HG03060 (cell line): ENCODE measurements at regions not wholly inside any gene's neighbourhood (a gene's known extent, or its start where the extent isn't known, plus 50 kb on each side); places are given as distances from the start of the nearest gene placed in this dataset.

Experiments
- ATAC-seq: cut with Tn5 transposase; IDR thresholded peaks from one replicate; pipeline ENCODE4 v1.9.1; 2021; ENCODE audit warnings: low read depth, moderate number of reproducible peaks; ENCODE audit not compliant: unreplicated experiment

DNA sequence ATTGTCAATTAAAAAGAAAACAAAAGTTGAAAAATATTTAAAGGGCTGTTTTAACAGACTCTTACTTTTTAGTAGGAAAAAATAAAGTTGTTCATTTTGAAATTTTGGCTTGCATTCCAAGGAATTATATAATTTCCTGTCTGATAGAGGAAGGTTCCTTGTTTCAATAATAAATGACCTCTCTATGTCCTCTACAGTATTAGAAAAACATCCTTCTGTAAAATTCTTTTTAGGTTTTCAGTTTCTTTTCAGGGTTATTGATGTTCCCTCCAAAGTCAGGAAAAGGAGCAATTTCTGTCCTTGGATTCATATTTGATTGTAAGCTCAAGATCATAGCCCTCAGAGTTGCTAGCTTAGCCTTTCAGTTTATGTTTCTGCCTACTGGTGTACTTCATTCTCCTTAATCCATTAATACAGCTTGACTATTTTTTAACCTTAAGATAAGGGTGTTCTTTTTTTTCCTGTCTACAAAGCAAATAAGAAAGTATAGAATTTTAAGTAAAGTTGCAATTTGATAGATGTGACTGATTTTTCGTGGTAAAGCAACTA, 125.2 kb upstream of the COL3A1 start:
- no peak for ATAC-seq

DNA sequence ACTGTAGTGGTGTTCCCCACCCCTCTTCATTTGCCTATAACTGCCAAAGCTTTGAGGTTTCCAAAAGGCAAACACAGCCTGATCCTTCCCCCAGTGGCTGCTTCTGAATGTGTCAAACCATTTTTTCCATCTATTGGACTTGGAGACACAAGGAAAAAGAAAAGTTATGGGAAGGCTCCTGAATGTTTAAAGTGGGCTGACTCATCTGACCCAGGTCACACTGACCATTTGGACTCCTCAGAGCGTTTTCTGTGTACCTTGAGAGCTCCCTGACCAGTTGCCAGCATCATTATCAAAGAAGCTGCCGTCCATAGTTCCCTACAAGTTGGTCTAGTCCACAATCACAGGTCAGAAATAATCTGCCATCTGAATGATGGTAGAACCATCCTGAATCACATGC, 123.4 kb upstream of the COL3A1 start:
- ATAC-seq = no peak

DNA sequence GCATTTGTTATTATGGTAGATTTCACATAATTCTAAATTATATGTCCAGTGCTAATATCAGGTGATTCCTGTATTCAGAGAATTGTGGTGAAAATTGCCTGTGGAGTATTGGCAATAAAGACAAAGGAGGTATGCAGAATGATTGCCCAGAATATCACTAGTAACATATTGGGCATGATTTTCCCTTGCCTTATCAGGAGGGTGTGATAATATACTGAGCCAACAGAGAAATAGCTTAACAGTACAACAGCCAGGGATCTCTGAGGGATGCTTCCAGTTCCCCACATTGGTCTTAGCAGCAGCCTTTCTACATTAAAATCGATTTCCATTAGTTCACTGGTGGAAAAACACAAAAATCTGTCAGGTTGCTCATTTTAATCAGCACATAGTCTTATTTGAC, 122.9 kb upstream of the COL3A1 start:
- ATAC-seq = no peak

DNA sequence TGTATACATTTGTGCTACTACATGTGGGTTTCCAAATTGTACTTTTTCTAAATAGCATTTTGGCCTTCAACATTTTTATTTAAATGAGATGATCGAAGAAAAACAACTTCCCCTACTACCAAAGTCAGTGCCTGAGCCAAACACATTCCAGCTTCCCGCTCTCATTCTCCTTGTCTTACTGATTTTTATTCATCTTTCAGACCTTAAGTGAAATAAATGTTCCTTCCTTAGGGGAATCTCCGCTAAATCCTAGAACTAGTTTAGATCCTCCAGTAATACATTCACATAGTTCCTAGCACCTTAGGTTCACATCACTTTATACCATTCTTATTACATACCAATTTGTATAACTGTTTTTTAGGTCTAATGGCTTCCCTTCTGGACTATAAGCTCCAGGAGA, 122.3 kb upstream of the COL3A1 start:
- no peak for ATAC-seq

- no peak for ATAC-seq
Measured at GRCh38 chr2:188852772-188853171, 121.4 kb upstream of the COL3A1 start.

DNA sequence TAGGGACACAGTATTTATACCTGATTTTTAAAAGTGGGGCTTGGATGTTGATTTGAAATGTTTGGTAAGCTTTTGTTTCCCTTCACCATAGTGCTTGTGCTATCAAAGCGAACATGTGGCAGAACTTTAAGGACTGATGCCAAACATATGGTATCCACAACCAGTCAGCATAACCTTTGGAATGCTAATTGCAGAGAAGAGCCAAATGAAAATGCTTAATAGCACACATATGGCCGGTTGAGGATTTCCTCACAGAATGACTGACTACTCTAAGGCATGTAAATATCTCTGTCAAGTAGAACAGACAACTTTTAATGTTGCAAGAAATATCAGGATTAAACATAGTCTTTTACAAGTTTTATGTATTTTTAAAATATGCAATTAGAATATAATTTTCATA, 120.9 kb upstream of the COL3A1 start:
- no peak for ATAC-seq

DNA sequence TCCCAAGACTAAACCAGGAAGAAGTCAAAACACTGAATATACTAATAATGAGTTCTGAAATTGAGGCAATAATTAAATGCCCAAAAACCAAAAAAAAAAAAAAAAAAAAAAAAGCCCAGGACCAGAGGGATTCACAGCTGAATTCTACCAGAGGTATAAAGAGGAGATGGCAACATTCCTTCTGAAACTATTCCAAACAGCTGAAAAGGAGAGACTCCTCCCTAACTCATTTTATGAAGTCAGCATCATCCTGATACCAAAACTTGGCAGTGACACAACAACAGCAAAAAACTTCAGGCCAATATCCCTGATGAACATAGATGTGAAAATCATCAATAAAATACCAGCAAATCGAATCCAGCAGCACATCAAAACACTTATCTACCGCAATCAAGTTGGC, 108.5 kb upstream of the COL3A1 start:
- no peak for ATAC-seq

DNA sequence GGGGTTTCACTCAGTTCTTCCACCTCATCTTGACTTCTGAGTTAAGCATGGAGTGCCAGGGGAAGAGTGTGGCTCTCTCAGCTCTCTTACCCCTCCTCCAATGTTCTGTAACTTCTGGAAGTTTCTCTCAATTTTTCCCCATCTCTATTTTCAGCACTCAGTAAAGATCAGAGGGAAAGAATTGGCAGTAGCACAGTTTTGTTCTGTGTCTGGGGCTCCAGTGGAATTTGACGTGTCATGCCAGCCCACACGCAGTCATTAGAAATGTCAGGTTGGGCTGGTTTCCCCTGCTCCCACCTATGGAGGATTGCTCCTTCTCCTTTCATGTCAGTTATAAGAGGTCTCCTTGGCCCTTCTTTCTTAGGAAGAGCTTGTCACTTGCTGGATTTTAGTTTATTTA, 104.6 kb upstream of the COL3A1 start:
- no peak for ATAC-seq

- no peak for ATAC-seq
Measured at GRCh38 chr2:188870289-188870688, 103.9 kb upstream of the COL3A1 start.

GRCh38 chr2:188875104-188875503, 99.1 kb upstream of the COL3A1 start:
- ATAC-seq = no peak

DNA sequence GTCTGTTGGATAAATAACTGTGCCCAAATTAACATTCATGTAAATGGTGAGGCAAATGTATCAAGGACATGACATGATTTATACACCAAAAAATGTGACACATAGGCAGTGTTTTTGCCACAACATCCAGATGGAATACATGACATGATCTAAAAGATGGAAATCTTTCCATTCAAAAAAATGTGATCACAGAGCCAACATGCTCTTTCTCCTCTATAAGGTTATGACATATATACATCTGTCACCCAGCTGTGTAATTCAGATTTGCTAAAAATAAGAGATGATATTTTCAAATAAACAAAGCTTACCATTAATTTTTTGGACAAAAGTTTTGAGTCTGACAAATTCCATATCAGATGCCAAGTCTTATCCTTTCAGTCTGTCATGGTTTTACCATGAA, 95.5 kb upstream of the COL3A1 start:
- ATAC-seq = no peak

DNA sequence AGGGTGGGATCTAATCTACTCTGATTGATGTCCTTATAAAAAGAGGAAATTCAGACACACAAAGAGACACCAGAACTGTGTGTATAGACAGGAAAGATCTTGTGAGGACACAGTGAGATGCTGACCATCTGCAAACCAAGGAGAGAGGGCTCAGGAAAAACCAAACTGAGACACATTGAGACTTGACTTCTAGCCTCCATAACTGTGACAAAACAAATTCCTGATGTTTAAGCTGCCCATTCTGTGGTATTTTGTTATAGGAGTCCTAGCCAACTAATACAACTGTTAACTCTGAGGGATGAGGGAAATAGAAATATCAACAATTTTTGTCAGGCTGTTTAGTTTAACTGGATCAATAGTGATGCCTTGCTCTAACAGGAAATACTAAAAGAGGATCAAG, 93.4 kb upstream of the COL3A1 start:
- no peak for ATAC-seq

DNA sequence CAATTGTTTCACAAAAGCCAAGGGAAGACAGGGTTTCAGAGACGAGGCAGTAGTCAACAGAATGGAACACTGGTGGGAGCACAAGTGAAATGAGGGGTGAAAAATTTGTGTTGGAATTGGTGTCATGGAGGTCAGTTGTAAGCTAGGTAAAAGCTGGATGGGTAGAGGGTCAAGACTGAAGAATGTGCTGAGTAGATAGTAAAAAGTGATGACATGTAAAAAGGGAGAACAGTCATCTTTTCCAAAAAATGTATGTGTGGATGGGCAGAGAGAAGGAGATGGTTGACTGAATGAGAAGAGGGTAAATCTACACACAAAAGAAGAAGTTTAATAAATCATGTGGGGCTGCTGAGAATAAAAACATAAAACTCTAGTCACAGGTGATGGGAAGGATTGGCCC, 92.7 kb upstream of the COL3A1 start:
- no peak for ATAC-seq

GRCh38 chr2:188884046-188884445, 90.1 kb upstream of the COL3A1 start:
- no peak for ATAC-seq

DNA sequence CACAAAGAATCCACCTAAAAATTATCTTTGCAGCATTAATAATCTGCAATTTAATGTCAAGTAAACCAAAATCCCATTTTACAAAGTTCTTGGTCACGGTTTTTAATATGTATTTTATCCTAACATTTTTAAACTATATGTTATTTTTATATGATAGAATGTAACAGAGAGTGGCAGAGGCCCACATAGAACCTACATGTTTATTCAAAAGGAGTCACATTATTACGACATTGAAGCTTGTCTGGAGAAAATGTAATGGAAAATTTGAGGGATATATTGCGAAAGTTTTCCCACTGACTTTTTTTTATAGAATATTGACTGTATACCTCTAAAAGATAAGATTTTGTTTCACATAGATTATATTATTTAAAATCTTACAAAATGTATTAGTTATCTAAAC, 89.7 kb upstream of the COL3A1 start:
- ATAC-seq = no peak

DNA sequence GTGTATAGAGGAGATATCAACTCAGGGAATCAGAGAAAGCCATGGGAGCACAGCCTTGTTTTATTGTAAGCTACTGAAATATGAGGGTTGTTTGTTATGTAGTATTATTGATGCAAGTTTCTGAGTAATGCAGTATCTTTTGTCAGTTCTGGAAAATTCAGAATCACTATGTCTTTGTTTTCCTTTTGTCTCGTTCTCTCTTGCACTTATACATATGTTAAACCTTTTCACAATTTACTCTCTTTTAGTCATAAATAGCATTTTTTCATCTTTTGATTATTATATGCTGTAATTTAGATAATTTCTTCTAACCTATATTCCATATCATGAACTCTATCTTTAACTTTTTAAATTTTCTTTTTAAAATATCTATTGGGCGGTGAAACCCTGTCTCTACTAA, 85.0 kb upstream of the COL3A1 start:
- ATAC-seq = no peak

GRCh38 chr2:188890755-188891154, 83.4 kb upstream of the COL3A1 start:
- ATAC-seq = no peak

DNA sequence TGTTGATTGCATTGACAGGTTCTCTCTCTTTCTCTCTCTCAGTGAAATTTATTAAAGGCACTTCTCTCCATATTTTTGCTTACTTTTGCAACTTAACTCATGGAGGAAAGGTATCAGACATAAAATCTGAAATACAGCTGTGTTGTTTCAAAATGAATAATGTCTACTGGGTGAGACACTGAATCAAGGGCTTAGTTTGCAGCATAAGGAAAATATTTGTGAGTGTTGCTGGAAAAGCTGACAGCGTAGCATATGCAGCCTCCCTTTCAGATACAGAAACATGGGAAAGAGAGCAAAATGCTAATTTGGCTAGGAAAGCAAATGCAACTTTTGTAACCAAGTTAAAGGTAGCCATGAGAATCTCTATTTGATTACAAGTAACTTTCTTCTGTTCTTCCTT, 81.5 kb upstream of the COL3A1 start:
- ATAC-seq = no peak

- ATAC-seq = no peak
Measured at GRCh38 chr2:188893972-188894371, 80.2 kb upstream of the COL3A1 start.

DNA sequence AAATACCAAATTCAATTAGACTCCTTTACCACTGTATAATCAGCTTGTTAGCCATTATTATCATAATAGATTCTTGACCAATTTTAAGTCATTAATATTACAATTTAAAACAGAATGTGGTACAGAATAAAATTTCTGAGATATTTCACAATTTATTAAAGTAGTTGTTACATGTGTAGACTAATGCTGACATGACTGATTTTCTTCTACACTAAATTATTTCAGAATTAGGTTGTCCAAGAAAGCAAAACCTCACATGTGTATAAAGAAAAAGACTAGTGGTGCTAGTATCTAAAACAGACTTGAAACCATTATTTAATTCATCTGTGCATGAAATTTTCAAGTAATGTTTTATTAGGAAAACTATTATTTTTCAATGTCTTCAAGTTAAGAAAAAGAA, 79.2 kb upstream of the COL3A1 start:
- no peak for ATAC-seq

GRCh38 chr2:188897096-188897495, 77.1 kb upstream of the COL3A1 start:
- no peak for ATAC-seq

- ATAC-seq = no peak
Measured at GRCh38 chr2:188898261-188898660, 75.9 kb upstream of the COL3A1 start.

- no peak for ATAC-seq
Measured at GRCh38 chr2:188902901-188903491, 71.2 kb upstream of the COL3A1 start.
